ENCODE measurements at regions not wholly inside any gene's neighbourhood (a gene's known extent, or its start where the extent isn't known, plus 50 kb on each side); places are given as distances from the start of the nearest gene placed in this dataset.
"Not testable (repeated sequence)": the region's sequence is repeated elsewhere in the genome, so short reads cannot be mapped to it uniquely, and the experiment has no call there.

DNA sequence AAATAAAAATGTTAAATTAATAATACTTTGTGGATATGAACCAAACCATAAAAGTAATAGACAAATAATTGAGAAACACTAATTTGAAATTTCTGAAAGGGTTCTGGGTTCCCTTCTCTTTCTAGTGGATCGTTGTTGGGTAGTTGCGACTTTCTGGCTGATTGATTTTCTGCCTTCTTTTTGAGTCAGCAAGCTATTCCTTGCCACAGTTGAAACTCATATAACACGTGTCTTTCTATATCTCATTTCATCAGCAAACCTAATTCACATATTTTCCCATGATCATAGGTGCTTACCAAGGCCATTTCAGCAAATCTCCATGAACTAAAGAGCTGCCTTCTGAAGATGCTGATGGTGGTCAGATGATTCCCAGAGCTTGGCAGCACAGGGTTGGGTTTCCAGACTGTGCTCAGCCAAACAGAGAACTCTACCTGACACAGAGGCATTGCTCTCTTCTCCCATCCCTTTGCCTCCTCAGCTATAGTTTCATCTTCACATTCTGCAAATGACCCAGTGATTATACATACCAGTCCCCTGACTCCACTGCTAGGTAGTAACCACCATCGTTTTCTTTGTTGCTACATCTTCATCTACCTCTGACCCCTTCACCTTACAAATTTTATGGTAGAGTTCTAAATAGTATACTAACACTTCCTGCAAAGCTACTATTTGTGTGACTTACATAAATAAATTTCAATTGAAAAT lies 383.9 kb upstream of the DPH6 start:
- DNase-seq (ENCODE audit: low read depth): no peak

DNA sequence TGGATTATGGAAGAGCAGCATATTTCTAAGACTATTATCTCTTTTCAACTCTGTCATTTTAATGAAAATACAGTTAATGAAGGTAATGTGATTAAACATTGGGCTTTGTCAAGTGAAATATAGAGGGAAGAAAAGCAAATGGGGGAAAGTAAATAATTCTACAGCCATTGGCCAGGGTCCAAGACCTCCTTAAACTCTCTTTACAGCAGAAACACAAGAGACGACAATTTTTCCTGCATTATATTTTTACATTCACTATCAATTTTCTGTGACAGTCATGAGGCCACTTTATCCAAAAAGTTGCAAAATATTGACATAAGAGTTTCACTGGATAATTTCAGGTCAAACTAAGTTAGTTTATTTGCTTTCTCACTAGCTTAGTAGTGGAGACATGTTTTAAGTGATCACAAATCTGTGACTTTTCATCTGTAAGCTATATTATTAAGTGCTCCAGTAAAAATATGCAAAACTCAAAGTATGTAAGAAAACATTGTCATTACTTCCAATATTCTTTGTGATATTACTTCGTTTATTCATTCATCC lies 385.9 kb upstream of the DPH6 start:
- no peak for DNase-seq (ENCODE audit: low read depth)

DNA sequence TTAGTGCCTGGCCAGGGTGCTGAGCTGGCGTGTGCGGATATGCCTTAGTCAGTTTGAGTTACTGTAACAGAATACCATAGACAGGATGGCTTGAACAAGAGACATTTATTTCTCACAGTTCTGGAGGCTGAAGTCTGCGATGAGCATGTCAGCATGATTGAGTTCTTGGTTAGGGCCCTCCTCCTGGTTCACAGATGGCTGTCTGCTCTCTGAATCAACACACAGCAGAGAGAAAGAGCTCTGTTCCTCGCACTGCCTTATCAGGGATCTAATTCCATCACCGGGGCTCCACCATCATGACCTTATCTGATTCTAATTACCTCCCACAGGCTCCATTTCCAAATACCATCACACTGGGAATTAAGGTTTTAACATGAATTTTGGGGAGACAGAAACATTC lies 386.6 kb upstream of the DPH6 start:
- DNase-seq (ENCODE audit: low read depth): no peak

DNA sequence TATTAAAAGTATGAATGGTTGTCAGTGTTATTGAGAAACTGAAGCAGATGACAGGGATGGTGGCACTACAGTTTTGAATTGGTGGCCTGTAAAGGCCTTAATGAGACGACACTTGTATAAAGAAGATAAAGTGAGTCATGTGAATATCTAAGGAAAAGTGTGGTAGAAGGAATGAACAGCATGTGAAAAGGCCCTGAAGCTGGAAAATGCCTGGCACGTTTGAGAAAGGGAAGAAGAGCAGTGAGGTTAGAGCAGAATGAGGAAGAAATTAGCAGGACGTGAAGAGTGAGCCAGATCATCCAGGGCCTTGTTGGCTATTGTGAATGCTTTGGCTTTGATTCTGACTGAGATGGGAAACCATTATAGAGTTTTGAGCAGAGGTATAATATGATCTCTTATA lies 387.6 kb upstream of the DPH6 start:
- DNase-seq (ENCODE audit: low read depth): no peak

DNA sequence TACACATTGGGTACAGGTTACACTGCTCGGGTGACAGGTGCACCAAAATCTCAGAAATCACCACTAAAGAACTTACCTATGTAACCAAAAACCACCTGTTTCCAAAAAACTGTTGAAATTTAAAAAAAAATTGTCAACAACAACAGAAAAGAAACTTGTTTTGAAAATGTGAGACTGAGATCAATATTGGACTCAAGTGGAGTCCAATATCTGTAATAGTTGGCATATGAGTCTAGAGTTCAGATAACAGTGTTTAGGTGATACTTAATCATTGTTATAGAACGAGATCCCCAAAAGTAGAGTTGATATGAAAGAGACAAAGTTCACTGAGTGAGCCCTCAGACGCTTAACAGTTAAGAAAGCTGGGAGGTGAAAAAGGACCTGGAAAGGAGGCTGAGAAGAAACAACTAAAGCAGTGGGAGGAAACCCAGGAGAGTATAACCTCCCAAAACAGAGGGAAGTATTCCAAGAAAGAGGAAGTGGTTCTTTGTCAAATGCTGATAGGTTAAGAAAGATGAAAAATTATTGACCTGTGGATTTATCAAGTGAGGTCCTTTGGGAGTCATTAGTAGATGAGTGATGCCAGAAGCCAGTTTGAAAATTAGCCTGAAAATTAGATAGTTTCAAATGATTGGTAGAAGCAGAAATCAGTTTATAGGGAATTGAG lies 388.6 kb upstream of the DPH6 start:
- DNase-seq (ENCODE audit: low read depth): no peak

DNA sequence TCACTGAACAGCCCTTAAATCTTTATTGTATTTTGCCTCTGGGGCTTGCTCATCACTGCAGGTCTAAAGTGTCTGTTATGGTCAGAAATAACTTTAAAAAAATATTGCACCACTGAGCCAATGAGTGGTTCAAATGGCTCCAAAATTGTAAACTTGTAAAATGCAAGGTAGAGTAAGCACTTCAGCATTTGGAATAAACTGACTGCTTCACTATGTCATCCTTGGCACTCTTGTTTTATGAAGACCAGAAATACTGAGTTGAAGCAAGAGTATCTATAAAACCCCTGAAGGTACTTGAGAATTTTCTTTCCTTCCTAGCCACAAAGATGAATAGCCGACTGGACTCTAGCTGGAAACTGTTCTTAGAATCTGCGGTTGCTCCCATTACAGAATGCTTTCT lies 390.3 kb upstream of the DPH6 start:
- DNase-seq (ENCODE audit: low read depth): no peak

DNA sequence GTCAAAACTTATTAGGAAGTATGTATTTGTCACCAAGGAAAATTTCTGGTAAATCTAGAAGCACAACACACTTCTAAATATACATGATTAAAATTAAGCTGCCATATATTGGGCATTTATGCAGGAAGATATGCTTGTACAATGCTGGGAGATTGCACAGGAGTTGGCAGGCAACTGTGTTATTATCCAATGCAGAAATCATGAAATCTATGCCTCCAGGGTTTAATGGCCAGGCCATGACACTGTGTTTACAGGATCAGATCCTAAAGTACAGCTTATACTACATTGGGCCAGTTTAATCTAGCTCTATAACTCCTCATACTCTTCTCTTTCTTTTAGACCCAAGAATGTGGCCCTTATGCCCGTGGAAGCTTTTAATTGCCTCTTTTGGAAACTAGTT lies 391.4 kb upstream of the DPH6 start:
- DNase-seq (ENCODE audit: low read depth): no peak

DNA sequence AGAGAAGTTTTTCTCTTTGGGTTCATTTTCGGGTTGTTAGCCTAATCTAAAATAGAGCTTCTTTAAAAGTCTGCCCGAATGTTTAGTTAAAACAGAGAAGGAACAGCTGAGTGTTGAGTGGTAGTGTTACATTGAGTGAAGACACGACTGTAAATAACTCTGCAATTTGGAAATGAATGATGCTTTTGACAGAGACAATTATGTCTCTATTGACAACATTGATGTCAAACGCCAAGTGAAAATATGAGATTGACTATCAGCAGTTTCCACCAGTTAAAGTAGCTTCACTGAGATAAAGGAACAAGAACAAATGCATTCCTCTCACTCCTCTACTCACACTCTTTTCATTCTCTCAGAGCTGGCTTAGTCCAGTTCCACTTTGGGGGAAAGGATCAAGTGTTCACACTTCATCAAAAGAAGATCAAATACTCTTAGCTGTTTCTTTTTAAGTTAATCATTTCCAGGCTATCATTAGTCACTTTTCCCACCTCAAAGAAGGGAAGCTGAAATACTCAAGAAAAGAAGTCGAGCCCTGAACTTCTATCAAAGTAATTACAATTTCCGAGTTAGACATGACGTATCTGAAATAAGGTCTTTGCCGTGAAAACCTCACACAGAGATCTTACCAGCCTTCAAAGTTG lies 399.1 kb upstream of the DPH6 start:
- DNase-seq (ENCODE audit: low read depth): no peak

DNA sequence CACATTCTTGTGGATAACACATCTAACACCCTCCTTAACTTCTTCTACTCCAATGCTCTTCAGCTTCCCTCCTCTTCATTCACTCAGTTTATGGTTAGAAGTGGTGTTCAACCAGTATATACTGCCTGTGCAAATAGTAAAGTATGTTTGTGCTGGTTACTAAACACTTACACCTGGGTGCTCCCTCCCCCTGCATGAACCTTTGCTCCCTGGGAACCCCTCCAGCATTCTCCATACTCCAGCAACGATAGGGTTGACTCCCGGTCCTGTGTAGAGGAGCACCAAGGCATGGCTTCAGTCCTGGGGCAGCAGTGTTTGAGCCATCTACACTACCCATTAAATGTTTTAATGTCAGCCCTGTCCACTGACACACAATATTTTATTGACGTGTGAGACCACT lies 407.5 kb upstream of the DPH6 start:
- no peak for DNase-seq (ENCODE audit: low read depth)

DNA sequence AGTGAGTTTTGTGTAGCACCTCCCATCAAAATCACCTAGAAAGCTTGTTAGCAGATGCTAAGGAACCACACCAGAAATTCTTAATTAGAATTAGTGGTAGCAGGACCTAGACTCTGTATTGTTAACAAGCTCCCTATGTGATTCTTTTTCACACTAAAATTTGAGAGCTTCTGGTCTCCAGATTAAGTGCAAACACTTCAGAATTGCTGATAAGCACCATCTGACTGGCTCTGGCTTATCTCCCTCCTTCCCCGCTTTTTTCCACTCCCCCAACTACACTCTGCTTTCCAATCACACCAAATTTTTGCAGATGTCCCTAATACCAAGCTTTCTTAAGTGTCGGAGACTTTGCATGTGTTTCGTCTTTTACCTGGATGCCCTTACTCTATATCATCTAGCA lies 410.1 kb upstream of the DPH6 start:
- DNase-seq (ENCODE audit: low read depth): no peak

DNA sequence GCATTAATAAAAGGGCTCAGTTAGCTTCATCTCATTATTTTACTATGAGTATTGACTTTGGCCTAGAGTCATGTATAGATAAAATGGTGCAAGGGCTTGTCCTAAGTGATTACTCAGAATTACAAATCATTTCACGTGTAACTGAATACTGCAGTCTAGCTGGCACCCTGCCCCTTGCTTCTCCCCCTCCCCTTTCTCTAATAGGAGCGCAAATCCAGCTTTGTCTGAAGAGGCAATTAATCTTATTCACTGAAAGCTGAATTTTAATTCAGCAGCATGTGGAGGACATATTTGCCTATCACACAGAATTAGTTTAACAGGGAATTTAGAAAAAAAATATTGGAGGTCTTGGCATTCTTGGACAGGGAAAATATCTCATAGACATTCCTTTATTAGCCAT lies 412.1 kb upstream of the DPH6 start:
- no peak for DNase-seq (ENCODE audit: low read depth)

DNA sequence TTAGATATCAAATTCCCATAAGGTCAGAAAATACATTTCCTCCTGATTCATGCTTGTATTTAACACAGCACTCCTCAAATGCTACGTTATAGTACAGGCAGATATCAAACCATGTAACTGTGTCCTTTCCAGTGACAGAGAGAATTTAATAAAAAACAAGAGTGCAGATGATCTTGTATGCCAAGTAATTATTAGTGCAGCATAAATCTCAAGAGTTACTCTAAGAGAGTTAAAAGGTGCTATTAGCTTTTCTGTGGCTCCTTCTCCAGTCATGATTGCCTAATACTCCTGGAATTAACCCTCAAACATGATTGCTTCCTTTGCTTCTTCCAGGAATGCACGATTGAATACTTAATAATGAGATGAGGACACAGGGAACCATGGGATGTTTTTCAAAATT lies 413.0 kb upstream of the DPH6 start:
- DNase-seq (ENCODE audit: low read depth): no peak

DNA sequence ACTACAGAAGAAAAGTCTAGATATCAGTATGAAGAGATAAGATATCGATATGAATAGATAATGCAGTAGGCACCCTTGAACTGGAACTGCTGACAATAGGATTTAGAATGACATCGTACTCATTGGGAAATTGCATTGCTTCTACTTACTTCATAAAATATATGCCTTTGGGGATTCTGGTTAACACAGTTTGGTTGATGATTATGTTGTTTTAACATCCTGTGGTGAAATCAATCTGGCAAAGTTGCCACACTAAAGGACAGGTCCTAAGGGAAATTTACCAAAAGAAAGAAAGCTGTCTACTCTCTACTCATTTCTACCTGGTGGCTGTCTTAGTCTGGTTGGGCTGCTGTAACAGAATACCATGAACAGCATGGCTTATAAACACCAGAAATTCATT lies 417.4 kb upstream of the DPH6 start:
- no peak for DNase-seq (ENCODE audit: low read depth)

DNA sequence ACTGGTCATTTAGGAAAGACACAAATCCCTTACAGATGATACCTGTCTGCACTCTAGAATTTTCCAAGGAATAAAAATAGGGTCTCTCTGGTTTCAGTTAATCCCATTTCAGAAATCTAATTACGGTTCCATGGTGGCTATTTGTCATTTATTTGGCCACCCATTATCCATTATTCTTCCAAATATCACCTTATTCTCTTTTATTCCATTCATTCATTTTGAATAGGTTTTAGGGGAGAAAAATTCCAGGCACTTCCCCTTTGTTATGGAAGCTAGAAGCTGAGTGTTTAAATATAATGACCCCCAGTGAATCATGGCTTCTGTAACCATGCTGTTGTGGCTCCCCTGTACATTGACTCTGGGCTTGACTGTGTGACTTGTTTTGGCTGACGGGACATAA lies 420.8 kb upstream of the DPH6 start:
- DNase-seq (ENCODE audit: low read depth): no peak

DNA sequence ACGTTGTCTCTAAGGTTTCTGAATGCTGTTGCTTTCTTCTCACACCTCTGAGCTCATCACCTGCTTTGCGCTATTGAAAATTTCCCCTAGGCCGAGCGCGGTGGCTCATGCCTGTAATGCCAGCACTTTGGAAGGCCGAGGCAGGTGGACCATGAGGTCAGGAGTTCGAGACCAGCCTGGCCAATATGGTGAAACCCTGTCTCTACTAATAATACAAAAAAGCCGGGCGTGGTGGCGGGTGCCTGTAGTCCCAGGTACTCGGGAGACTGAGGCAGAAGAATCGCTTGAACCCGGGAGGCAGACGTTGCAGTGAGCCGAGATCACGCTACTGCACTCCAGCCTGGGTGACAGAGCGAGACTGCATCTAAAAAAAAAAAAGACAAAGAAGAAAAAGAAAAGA lies 422.0 kb upstream of the DPH6 start:
- not testable (repeated sequence) for DNase-seq (ENCODE audit: low read depth)

DNA sequence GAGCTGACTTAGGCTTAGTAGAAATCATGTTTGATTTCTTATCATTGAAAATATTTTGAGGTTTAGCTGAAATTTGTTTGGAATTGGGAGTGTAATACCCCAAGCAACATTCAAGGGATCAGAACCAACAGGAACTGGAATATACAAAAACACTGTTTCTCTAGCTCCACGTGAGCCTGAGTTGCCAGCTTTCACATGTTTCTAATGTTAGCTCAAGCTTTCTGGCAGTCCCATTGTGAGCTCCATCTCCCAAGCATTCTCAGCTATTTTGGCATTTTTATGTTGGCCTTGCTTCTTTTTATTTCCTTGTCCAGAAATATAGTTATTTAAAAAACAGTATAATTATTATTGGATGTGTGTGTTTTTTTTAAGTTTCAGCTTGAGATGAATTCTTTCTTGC lies 427.1 kb upstream of the DPH6 start:
- DNase-seq (ENCODE audit: low read depth): no peak

DNA sequence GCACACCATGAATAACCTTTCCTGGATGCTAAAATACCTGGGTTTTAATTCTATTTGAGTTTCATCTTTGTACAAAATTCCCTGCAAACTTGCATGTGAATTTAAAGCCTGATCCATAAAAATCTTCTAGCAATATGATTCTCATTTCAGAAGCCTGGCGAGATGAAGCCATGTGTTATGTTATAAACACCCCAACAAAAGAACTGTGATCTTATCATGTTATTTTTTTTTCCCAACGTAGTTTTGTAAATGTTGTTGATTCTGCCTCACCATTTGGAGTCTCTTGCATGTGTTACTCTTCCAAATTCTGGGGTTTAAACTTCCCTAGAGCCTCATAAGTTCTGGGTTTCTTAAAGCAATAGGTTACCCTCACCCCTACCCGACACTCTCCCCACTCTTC lies 428.1 kb upstream of the DPH6 start:
- no peak for DNase-seq (ENCODE audit: low read depth)

DNA sequence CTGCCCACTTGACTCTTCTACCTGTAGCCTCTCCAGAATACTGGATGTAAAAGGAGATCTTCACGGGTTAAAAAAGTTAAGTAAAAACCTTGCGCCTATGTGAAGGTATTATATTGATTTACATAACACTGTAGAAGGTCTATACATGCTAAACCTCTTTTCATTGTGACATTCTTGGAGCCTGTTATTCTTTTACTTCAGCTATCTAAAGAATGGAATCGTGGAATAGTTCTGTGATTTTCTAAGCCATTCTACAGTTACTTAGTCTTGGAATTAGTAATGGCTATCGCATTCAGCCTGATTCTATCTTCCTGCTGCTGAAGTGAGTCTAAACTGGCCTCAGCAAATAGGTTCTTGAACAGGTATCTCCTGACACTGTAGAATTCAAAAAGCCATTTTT lies 430.0 kb upstream of the DPH6 start:
- no peak for DNase-seq (ENCODE audit: low read depth)

DNA sequence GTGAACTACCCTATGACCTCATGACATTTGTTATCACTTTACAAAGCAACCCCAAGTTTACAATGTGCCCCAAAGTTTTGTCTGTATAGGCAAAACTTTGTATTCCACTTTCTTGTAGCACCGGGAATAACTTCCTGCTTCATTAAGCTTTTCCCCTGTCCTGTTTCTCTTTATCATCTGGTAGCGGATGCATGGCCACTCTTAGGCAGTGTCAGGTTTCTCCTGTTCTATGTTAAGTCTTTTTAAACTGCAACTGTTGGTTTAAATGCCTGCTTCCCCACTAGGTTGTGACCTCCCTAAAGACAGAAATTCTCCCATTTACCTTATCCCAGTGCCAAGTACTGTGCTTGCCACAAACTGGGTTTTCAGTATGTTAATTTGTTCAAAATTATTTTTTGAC lies 433.6 kb upstream of the DPH6 start:
- no peak for DNase-seq (ENCODE audit: low read depth)

DNA sequence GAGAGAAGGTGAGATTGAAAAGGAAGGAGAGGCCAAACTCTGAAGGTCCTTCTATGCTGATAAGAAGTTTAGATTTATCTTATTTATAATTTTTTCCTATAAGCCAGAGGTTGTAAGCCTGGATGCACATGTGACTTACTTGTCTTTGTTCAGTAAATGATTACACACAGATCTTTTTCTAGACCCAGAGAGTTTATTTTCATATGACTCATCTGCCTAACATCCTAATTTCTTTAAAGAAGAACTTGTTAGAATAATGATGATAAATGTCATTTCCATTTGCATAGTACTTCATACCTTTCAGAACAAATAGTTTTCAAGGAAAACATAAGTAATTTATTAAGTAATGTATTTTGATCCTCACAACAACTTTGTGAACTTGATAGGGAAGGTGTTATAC lies 434.8 kb upstream of the DPH6 start:
- no peak for DNase-seq (ENCODE audit: low read depth)

DNA sequence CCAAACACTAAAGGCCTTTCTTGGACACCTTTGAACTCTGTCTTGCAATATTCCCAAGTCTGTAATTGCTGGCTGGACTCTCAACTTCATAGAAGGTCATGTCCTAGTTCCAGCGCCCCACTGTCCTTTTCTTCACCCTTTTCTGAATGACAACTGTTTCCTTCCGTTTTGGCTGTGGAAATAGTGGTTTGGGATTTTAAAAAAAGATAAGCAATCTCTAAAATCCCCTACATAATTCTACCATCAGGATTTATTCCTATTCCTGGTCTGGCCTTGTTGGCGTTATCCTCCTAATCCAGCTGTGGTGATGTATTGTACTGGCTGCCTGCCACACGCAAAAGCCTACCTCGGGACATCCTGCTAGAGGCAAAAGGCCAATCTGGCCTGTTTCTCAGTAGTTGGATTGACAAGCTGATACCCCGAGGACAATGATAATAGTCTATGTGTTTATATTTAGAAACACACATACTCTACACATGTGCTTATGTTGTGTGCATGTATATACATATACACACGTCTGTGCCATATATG lies 440.3 kb upstream of the DPH6 start:
- no peak for DNase-seq (ENCODE audit: low read depth)

DNA sequence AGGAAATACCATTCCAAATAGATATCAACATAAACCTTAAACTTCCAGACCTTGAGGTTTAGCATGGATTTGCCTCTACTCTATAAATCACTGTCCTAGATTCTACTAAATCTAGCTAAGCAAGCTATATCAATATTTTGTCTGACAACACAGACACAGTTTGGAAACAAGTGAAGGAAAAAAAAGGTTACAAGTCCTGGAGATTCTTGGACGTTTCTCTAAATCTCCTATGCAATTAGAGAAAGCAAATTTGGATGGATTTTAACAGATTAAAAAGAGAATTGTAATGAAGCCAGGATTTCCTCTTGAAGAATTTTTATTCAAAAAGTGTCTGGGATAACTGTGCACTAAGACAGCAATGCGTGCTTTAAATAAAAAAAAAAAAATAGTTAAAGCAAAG lies 441.1 kb upstream of the DPH6 start:
- no peak for DNase-seq (ENCODE audit: low read depth)

DNA sequence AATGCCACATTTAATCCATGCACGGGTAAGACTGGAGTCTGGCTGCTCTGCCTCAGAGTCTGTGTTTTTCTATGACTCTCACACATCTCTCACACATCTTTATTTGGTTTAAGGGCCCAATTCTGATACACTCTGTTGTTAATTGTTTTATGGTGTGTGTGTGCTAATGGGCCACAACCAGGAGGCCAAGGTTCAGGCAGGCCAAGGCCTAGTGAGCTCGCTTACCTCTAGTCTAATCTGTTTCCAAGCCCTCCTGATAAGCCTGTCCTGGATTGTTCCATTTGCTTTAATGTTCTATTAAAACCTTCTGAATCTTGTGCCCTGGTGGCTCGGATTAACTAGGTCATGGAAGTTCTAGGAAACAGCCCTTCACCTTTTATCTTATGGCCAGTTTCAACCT lies 445.4 kb upstream of the DPH6 start:
- no peak for DNase-seq (ENCODE audit: low read depth)

Measured in activated T-cell treated with anti-CD3 and anti-CD28 coated beads for 48 hours (primary cell).